ENCODE measurements at regions not wholly inside any gene's neighbourhood (a gene's known extent, or its start where the extent isn't known, plus 50 kb on each side); places are given as distances from the start of the nearest gene placed in this dataset.
A peak's percentile ranks its signal among the peaks of the same experiment; 100 is the strongest.
"Not testable (repeated sequence)": the region's sequence is repeated elsewhere in the genome, so short reads cannot be mapped to it uniquely, and the experiment has no call there.

DNA sequence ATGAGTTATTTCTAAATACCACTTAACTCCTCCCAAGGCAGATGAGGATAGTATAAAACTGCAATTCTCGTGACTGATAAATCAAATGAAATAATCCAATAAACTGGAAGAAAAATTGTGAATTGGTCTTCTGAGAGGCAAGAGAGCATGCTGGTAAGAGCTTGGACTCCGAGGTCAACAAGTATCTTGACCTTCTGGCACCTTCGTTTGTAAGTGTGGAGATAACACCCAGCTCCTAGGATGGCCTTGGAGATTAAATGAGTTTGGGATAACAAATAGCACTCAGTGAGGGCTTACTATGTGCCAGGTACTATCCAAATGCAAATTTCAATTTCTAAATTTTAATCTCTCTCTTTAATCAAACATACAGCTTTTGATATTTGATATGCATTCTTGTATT is 866.3 kb upstream of the WWC1 start:
- intact Hi-C loops (cut with micrococcal nuclease) = no loop called here
- ChIA-PET CTCF (ENCODE audit: partially characterized antibody) (no interaction called here), POLR2A (ENCODE audit: partially characterized antibody) (no interaction called here)
- no peaks in the 10 kb centered on the region for H3K9me3 ChIP-seq (ENCODE audit: control insufficient read depth in 1 of 2, low read length in 2 of 2)
- no peak for DNase-seq
- H3K4me1 ChIP-seq (ENCODE audit: insufficient read depth, low read length) = no peaks in the 10 kb centered on the region
- Mint-ChIP-seq H3K27me3 (no peaks in the 10 kb centered on the region), H3K4me3 (no peak overlapping the region), H3K27ac (no peak overlapping the region), H3K36me3 (no peaks in the 10 kb centered on the region), H3K9me3 (peaks cover 0 to 13% (median 4%) of the 10 kb centered on the region in 8 donors), H3K4me1 (no peaks in the 10 kb centered on the region)
- no peak overlapping the region for H3K4me3 ChIP-seq (ENCODE audit: low read length in 2 of 2)
- no peaks in the 10 kb centered on the region for H3K36me3 ChIP-seq (ENCODE audit: insufficient read depth, low read length)
- H3K27ac ChIP-seq (ENCODE audit: low read depth, low read length) = no peak overlapping the region
- no peaks in the 10 kb centered on the region for H3K27me3 ChIP-seq (ENCODE audit: insufficient read depth, low read length)

DNA sequence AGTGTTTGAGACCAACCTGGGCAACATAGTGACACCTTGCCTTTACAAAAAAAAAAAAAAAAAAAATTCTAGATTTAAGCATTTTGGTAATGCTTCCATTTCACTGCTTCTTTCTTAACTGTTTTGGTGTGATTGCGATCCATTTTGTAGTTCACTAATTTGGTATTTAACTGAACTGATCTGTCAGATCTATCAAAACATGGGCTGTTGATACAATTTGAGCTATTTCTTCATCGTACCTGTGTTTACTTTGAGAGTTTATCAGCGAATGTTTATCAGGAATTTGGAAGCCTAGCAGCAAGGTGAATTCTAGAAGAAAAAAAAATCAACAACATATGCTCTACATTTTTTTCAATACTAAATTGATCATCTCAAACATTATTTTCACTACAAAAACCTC is 864.9 kb upstream of the WWC1 start:
- Histone ChIP-seq H3K36me3 (ENCODE audit: insufficient read depth, low read length) (no peaks in the 10 kb centered on the region), H3K4me3 (ENCODE audit: low read length in 2 of 2) (no peak overlapping the region), H3K4me1 (ENCODE audit: insufficient read depth, low read length) (no peaks in the 10 kb centered on the region), H3K9me3 (ENCODE audit: control insufficient read depth in 1 of 2, low read length in 2 of 2) (no peaks in the 10 kb centered on the region), H3K27ac (ENCODE audit: low read depth, low read length) (no peak overlapping the region), H3K27me3 (ENCODE audit: insufficient read depth, low read length) (no peaks in the 10 kb centered on the region)
- H3K36me3 Mint-ChIP-seq = no peaks in the 10 kb centered on the region
- no peak overlapping the region for H3K27ac Mint-ChIP-seq
- H3K4me1 Mint-ChIP-seq = no peaks in the 10 kb centered on the region
- DNase-seq = no peak
- ChIA-PET CTCF (ENCODE audit: partially characterized antibody) (no interaction called here), POLR2A (ENCODE audit: partially characterized antibody) (no interaction called here)
- intact Hi-C loops (cut with micrococcal nuclease) = no loop called here
- no peaks in the 10 kb centered on the region for H3K27me3 Mint-ChIP-seq
- no peak overlapping the region for H3K4me3 Mint-ChIP-seq
- H3K9me3 Mint-ChIP-seq = peaks cover 0 to 13% (median 4%) of the 10 kb centered on the region in 8 donors

GRCh38 chr5:167427641-167428040 is 863.8 kb upstream of the WWC1 start:
- H3K27me3 ChIP-seq (ENCODE audit: insufficient read depth, low read length); H3K4me1 ChIP-seq (ENCODE audit: insufficient read depth, low read length); DNase-seq; H3K4me3 ChIP-seq (ENCODE audit: low read length in 2 of 2); POLR2A ChIA-PET (ENCODE audit: partially characterized antibody); H3K36me3 Mint-ChIP-seq; H3K4me1 Mint-ChIP-seq; CTCF ChIA-PET (ENCODE audit: partially characterized antibody); intact Hi-C loops (cut with micrococcal nuclease); H3K27me3 Mint-ChIP-seq; H3K9me3 ChIP-seq (ENCODE audit: control insufficient read depth in 1 of 2, low read length in 2 of 2); H3K27ac Mint-ChIP-seq; H3K27ac ChIP-seq (ENCODE audit: low read depth, low read length); H3K36me3 ChIP-seq (ENCODE audit: insufficient read depth, low read length); H3K4me3 Mint-ChIP-seq: not testable (repeated sequence)
- H3K9me3 Mint-ChIP-seq = peaks cover 0 to 15% (median 4%) of the 10 kb centered on the region in 8 donors

- H3K4me3 ChIP-seq (ENCODE audit: low read length in 2 of 2) = no peak overlapping the region
- intact Hi-C loops (cut with micrococcal nuclease) = no loop called here
- Mint-ChIP-seq H3K9me3 (peaks cover 0 to 16% (median 4%) of the 10 kb centered on the region in 8 donors), H3K4me1 (no peaks in the 10 kb centered on the region), H3K27ac (peak overlapping the region in 1 of 7 donors; percentile 42), H3K36me3 (no peaks in the 10 kb centered on the region), H3K27me3 (no peaks in the 10 kb centered on the region), H3K4me3 (no peak overlapping the region)
- no peaks in the 10 kb centered on the region for H3K9me3 ChIP-seq (ENCODE audit: control insufficient read depth in 1 of 2, low read length in 2 of 2)
- no peaks in the 10 kb centered on the region for H3K36me3 ChIP-seq (ENCODE audit: insufficient read depth, low read length)
- POLR2A ChIA-PET (ENCODE audit: partially characterized antibody) = no interaction called here
- H3K27me3 ChIP-seq (ENCODE audit: insufficient read depth, low read length) = no peaks in the 10 kb centered on the region
- H3K27ac ChIP-seq (ENCODE audit: low read depth, low read length) = no peak overlapping the region
- no peaks in the 10 kb centered on the region for H3K4me1 ChIP-seq (ENCODE audit: insufficient read depth, low read length)
- CTCF ChIA-PET (ENCODE audit: partially characterized antibody) = no interaction called here
- DNase-seq = no peak
Measured at GRCh38 chr5:167440846-167441245, 850.6 kb upstream of the WWC1 start.

GRCh38 chr5:167442922-167443321 is 848.5 kb upstream of the WWC1 start:
- Mint-ChIP-seq H3K9me3 (peaks cover 0 to 10% (median 2%) of the 10 kb centered on the region in 8 donors), H3K27ac (no peak overlapping the region), H3K36me3 (no peaks in the 10 kb centered on the region), H3K4me1 (no peaks in the 10 kb centered on the region), H3K4me3 (no peak overlapping the region), H3K27me3 (no peaks in the 10 kb centered on the region)
- H3K27me3 ChIP-seq (ENCODE audit: insufficient read depth, low read length) = no peaks in the 10 kb centered on the region
- H3K4me3 ChIP-seq (ENCODE audit: low read length in 2 of 2) = no peak overlapping the region
- H3K4me1 ChIP-seq (ENCODE audit: insufficient read depth, low read length) = no peaks in the 10 kb centered on the region
- ChIA-PET POLR2A (ENCODE audit: partially characterized antibody) (no interaction called here), CTCF (ENCODE audit: partially characterized antibody) (no interaction called here)
- intact Hi-C loops (cut with micrococcal nuclease) = no loop called here
- H3K36me3 ChIP-seq (ENCODE audit: insufficient read depth, low read length) = no peaks in the 10 kb centered on the region
- no peaks in the 10 kb centered on the region for H3K9me3 ChIP-seq (ENCODE audit: control insufficient read depth in 1 of 2, low read length in 2 of 2)
- no peak overlapping the region for H3K27ac ChIP-seq (ENCODE audit: low read depth, low read length)
- DNase-seq = no peak

DNA sequence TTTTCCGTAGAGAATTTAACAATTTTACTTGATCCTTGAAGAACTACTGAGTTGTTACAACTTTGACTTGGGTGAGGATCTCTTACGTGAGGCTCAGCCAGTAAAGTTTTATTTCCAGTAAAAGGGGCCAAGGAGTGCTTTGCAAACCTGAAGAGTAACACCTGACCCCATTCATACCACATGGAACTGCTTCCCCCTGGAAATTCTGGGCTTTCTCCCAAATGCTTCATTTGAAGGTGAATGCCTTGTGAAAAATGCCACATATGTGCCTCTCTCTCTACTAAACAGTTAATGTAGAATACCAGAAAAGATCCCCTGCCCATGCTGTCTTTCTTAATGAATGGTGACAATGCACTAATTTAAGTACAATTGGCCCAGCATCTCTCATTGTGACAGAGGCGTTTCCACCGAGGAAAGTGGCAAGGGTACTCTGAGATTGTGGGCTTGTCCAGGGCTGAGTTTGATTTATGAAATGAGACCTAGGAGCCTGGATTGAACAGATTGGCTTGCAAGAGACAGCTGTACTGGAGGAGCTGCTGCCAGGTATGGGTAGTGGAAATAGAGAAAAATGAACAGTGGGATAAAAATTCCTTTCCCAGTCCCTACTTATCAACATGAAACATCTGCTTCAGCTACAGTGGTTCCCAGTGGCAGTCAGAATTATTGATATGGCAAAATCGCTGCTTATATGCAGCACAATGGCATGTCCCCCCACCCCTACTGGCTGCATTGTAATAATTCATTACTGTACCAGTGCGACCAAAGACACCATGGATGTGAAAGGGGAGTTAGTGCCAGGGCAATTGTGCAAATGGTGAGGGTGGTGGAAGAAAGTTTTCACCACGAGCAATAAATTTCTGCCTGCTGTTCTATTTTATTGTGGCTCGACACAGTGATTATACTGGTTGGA is 843.7 kb upstream of the WWC1 start:
- Histone ChIP-seq H3K4me1 (ENCODE audit: insufficient read depth, low read length) (no peaks in the 10 kb centered on the region), H3K27me3 (ENCODE audit: insufficient read depth, low read length) (no peaks in the 10 kb centered on the region), H3K27ac (ENCODE audit: low read depth, low read length) (no peak overlapping the region), H3K9me3 (ENCODE audit: control insufficient read depth in 1 of 2, low read length in 2 of 2) (no peaks in the 10 kb centered on the region), H3K36me3 (ENCODE audit: insufficient read depth, low read length) (no peaks in the 10 kb centered on the region), H3K4me3 (ENCODE audit: low read length in 2 of 2) (no peak overlapping the region)
- no peaks in the 10 kb centered on the region for H3K27me3 Mint-ChIP-seq
- peaks cover 0 to 3% (median 2%) of the 10 kb centered on the region in 8 donors for H3K9me3 Mint-ChIP-seq
- ChIA-PET CTCF (ENCODE audit: partially characterized antibody) (no interaction called here), POLR2A (ENCODE audit: partially characterized antibody) (no interaction called here)
- no peak for DNase-seq
- H3K4me3 Mint-ChIP-seq = no peak overlapping the region
- H3K4me1 Mint-ChIP-seq = no peaks in the 10 kb centered on the region
- H3K36me3 Mint-ChIP-seq = no peaks in the 10 kb centered on the region
- intact Hi-C loops (cut with micrococcal nuclease) = no loop called here
- H3K27ac Mint-ChIP-seq = no peak overlapping the region

DNA sequence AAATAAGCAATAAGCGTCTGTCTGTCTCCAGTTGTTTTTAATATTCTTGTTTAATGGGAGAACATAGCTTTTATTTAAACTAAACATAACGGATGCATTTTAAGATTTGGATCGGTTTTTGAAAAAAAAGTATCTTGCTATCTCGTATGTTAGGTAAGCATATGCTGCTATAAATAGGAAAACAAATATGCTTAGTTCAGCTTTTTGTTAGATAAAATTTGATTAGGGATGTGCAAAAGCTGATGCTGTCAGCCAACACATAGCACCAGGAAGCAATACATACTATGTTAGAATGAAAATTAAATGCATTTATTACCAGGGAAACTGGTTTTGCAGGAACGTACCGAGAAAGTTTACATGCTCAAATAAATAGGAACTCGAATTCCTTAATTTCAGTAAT is 843.1 kb upstream of the WWC1 start:
- Histone ChIP-seq H3K27me3 (ENCODE audit: insufficient read depth, low read length) (no peaks in the 10 kb centered on the region), H3K4me3 (ENCODE audit: low read length in 2 of 2) (no peak overlapping the region), H3K9me3 (ENCODE audit: control insufficient read depth in 1 of 2, low read length in 2 of 2) (no peaks in the 10 kb centered on the region), H3K4me1 (ENCODE audit: insufficient read depth, low read length) (no peaks in the 10 kb centered on the region), H3K36me3 (ENCODE audit: insufficient read depth, low read length) (no peaks in the 10 kb centered on the region), H3K27ac (ENCODE audit: low read depth, low read length) (no peak overlapping the region)
- no peak overlapping the region for H3K4me3 Mint-ChIP-seq
- no peaks in the 10 kb centered on the region for H3K4me1 Mint-ChIP-seq
- CTCF ChIA-PET (ENCODE audit: partially characterized antibody) = no interaction called here
- H3K36me3 Mint-ChIP-seq = no peaks in the 10 kb centered on the region
- POLR2A ChIA-PET (ENCODE audit: partially characterized antibody) = no interaction called here
- peaks cover 0 to 3% (median 2%) of the 10 kb centered on the region in 8 donors for H3K9me3 Mint-ChIP-seq
- intact Hi-C loops (cut with micrococcal nuclease) = no loop called here
- no peaks in the 10 kb centered on the region for H3K27me3 Mint-ChIP-seq
- no peak overlapping the region for H3K27ac Mint-ChIP-seq
- no peak for DNase-seq

All from CD4-positive, alpha-beta memory T cell (primary cell).